GM13976 (cell line): ENCODE measurements at regions not wholly inside any gene's neighbourhood (a gene's known extent, or its start where the extent isn't known, plus 50 kb on each side); places are given as distances from the start of the nearest gene placed in this dataset.

ENCODE experiments used
- DNase-seq: peaks from one replicate; pipeline ENCODE4 v3.0.0; 2012; ENCODE audit warnings: low spot score
- in situ Hi-C: fragments of 300-500 bp; cut with MboI; formaldehyde crosslinking; loops from one replicate; pipeline ENCODE4 v1.12.0; 2022; ENCODE audit warnings: low sequenced_read_pairs, mixed read lengths, inconsistent platforms; ENCODE audit not compliant: unreplicated experiment
- TF ChIP-seq, protein P1 (sequence below): IDR thresholded peaks from 2 replicates; pipeline ENCODE4 v1.5.1; 2012; ENCODE audit warnings: borderline replicate concordance, mild to moderate bottlenecking; ENCODE audit not compliant: insufficient read depth; ENCODE audit errors: extremely low read depth, missing control alignments, control extremely low read depth

DNA sequence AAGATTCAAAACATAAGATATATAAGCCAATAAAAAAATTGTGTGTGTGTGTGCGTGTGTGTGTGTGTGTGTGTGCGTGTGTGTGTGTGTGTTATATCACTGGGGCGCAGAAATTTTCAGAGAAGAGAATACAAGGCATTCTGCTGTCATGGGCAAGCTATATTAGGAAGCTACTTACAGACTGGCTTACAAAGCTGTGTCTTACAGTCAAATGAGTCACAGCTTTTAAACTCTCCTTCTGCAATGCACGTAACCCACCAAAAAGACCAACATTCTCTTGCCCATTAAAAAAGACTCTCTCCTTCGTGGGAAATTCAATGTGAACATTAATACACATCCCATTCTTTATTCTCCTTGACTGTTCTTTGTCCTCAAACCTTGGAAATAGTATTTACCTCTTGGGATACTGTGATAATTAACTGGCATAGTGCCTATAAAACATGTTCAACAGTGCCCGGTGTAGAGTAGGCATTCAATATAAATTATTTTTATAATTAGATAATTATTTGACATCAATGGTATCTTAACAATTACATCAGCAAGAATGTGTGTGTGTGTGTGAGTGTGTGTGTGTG is 860.4 kb upstream of the SOX9 start:
- no peak for DNase-seq
- in situ Hi-C loops, result no loop called here
- TF ChIP-seq, protein P1, sequence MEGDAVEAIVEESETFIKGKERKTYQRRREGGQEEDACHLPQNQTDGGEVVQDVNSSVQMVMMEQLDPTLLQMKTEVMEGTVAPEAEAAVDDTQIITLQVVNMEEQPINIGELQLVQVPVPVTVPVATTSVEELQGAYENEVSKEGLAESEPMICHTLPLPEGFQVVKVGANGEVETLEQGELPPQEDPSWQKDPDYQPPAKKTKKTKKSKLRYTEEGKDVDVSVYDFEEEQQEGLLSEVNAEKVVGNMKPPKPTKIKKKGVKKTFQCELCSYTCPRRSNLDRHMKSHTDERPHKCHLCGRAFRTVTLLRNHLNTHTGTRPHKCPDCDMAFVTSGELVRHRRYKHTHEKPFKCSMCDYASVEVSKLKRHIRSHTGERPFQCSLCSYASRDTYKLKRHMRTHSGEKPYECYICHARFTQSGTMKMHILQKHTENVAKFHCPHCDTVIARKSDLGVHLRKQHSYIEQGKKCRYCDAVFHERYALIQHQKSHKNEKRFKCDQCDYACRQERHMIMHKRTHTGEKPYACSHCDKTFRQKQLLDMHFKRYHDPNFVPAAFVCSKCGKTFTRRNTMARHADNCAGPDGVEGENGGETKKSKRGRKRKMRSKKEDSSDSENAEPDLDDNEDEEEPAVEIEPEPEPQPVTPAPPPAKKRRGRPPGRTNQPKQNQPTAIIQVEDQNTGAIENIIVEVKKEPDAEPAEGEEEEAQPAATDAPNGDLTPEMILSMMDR, result no peak

DNA sequence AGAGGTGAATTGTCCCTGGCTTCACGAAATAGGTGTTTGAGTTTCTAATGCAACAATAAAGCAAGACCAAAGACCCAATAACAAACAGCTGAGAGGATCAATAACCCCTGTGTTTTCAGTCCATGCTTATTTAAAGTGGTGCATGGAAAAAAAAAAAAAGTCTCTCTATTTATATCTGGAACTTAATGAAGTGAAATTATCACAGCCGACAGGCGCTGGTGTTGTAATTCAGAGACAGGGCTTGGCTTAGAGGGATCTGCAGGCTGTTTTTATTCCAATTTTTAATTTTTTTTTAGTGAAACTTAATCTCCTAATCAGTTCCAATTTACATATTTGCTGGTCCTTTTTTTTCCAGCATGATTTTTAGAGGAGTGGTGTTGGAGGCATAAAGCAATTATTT is 858.2 kb upstream of the SOX9 start:
- in situ Hi-C loops, result no loop called here
- DNase-seq, result no peak
- TF ChIP-seq, protein P1, result no peak

DNA sequence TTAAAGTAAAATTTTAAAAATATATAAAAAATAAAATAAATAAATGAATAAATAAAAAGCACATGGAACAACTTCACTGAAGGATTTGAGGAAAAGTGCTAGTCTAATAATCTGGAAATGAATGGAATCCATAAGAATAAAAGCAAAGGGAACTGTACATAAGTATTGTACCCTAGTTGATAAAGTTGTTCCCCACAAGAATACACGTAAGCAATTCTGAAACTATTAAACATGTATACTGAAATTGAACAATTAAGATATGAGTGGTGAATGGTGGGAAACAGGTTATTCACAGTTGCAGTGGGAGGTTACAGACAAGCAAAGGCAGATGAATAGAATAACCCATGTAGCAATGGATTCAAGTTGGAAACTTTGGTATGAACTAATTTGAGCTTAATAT is 853.2 kb upstream of the SOX9 start:
- in situ Hi-C loops, result no loop called here
- DNase-seq, result no peak
- TF ChIP-seq, protein P1, result no peak

DNA sequence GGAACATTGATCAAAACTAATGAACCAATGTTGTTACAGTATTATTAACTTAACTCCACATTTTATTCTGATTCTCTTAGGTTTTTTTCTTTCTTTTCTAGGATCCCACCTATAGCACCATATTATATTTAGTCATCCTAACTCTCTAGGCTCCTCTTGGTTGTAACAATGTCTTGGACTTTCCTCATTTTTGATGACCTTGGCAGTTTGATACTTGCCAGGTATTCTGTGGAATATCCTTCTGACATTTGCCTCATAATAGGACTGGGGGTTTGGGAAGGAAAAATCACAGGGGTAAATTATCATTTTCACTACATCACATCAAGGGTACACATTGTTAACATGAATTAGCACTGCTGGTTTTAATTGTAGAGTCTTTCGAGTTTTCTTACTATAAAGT is 851.6 kb upstream of the SOX9 start:
- in situ Hi-C loops, result no loop called here
- no peak for DNase-seq
- TF ChIP-seq, protein P1, result no peak

DNA sequence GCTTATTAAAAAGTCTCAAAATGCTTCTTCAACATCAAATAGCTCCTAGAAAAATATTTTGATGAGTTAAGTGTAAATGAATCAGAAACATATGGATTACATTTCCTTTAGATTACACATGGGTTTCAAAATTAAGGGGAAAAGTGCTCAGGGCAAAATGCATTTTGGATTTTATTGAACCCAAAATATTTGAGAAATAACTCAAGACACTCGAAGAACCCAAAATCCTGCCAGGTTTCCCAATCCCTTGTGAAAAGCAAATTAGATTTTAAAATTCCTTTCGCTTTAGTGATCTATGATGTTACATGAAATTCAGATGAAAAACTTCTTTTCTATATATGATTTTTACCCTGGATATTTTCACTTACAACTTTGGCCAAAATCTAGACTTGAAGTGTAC is 847.4 kb upstream of the SOX9 start:
- in situ Hi-C loops, result no loop called here
- DNase-seq, result no peak

DNA sequence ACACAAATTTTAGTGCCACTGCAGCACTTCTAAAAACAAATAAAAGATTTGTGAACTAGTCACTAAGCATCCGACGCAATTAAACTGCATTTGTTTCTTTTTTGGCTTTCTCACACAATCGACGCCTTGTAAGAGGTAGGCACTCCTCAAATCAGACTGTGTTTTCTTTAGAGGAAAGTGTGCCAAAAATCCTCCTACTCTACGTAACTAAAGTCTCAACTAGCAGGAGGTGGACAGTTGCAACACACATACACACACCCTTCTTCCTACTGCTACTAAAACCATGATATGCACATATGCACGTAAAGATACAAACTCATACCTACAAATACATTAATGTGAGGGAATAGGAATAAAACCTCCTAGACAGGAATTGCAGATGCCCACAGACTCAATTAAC is 844.7 kb upstream of the SOX9 start:
- TF ChIP-seq, protein P1, result no peak
- in situ Hi-C loops, result no loop called here
- DNase-seq, result no peak

More for the DNA sequence above, 847.4 kb upstream of the SOX9 start:
- TF ChIP-seq, protein P1, result no peak

DNA sequence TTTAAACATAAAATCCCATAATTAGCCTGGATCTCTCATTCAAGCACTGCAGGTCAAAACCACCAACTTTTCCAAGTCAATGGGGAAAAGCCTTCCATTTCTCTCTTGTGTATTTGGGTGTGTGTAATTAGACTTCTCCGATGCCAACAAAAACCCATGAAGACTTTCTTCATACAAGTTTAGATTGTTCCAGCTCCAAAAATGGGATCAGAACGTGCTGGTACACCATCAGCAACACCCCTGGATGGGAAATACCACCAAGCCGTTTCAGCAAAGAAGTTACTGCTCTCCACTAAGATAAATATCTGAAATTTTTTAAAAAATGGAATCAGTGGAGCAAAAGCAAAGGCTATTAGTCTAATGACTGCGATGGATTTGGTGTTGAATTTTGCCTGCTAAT is 837.3 kb upstream of the SOX9 start:
- in situ Hi-C loops, result no loop called here
- TF ChIP-seq, protein P1, result no peak
- DNase-seq, result no peak
